PC-9 (cell line): ENCODE measurements at regions not wholly inside any gene's neighbourhood (a gene's known extent, or its start where the extent isn't known, plus 50 kb on each side); places are given as distances from the start of the nearest gene placed in this dataset.

Experiments
- CTCF ChIP-seq: fragments of 200-600 bp; sonication (generic); conservative IDR thresholded peaks from 2 replicates; pipeline ENCODE4 v1.6.1; 2017; ENCODE audit warnings: mixed run types, antibody characterized with exemption, mild to moderate bottlenecking, moderate library complexity
- EZH2 ChIP-seq: fragments of 200-600 bp; sonication (generic); IDR thresholded peaks from 2 replicates; pipeline ENCODE4 v1.8.0; 2017; ENCODE audit warnings: antibody characterized with exemption, low read depth

GRCh38 chr12:18859400-18859799 lies 121.5 kb downstream of the CAPZA3 start:
- TF ChIP-seq CTCF: no peak
- no peak for TF ChIP-seq EZH2
